ENCODE measurements at regions not wholly inside any gene's neighbourhood (a gene's known extent, or its start where the extent isn't known, plus 50 kb on each side); places are given as distances from the start of the nearest gene placed in this dataset.

GRCh38 chr7:84664626-84665025 lies 470.0 kb upstream of the SEMA3A start:
- H3K9me3 Mint-ChIP-seq, result no peaks in the 10 kb centered on the region
- H3K4me3 Mint-ChIP-seq, result no peak overlapping the region
- peaks cover 10% of the 10 kb centered on the region for H3K4me1 Mint-ChIP-seq
- no peaks in the 10 kb centered on the region for H3K36me3 Mint-ChIP-seq (ENCODE audit: low read depth)
- no peak for TF ChIP-seq CTCF (IDR thresholded peaks at IDR 0.05; ENCODE audit: unreplicated experiment in 3 of 3)
- no peaks in the 10 kb centered on the region for H3K27me3 Mint-ChIP-seq (ENCODE audit: low read depth)
- no peak overlapping the region for H3K27ac Mint-ChIP-seq

- Mint-ChIP-seq H3K4me3 (no peak overlapping the region), H3K4me1 (peaks cover 10% of the 10 kb centered on the region), H3K9me3 (no peaks in the 10 kb centered on the region), H3K27me3 (ENCODE audit: low read depth) (no peaks in the 10 kb centered on the region), H3K36me3 (ENCODE audit: low read depth) (no peaks in the 10 kb centered on the region), H3K27ac (no peak overlapping the region)
- no peak for TF ChIP-seq CTCF (IDR thresholded peaks at IDR 0.05; ENCODE audit: unreplicated experiment in 3 of 3)
These were observed 468.6 kb upstream of the SEMA3A start for GRCh38 chr7:84663224-84663623.

GRCh38 chr7:84658286-84658685 lies 463.7 kb upstream of the SEMA3A start:
- no peaks in the 10 kb centered on the region for H3K36me3 Mint-ChIP-seq (ENCODE audit: low read depth)
- no peak overlapping the region for H3K27ac Mint-ChIP-seq
- H3K9me3 Mint-ChIP-seq, result no peaks in the 10 kb centered on the region
- no peak overlapping the region for H3K4me3 Mint-ChIP-seq
- no peaks in the 10 kb centered on the region for H3K4me1 Mint-ChIP-seq
- H3K27me3 Mint-ChIP-seq (ENCODE audit: low read depth), result no peaks in the 10 kb centered on the region
- no peak for TF ChIP-seq CTCF (IDR thresholded peaks at IDR 0.05; ENCODE audit: unreplicated experiment in 3 of 3)

GRCh38 chr7:84654273-84654672 lies 459.7 kb upstream of the SEMA3A start:
- no peaks in the 10 kb centered on the region for H3K36me3 Mint-ChIP-seq (ENCODE audit: low read depth)
- H3K27me3 Mint-ChIP-seq (ENCODE audit: low read depth), result no peaks in the 10 kb centered on the region
- no peak overlapping the region for H3K4me3 Mint-ChIP-seq
- H3K9me3 Mint-ChIP-seq, result no peaks in the 10 kb centered on the region
- TF ChIP-seq CTCF (IDR thresholded peaks at IDR 0.05; ENCODE audit: unreplicated experiment in 3 of 3), result no peak
- peak overlapping the region in 1 of 3 experiments; percentile 44 for H3K27ac Mint-ChIP-seq
- H3K4me1 Mint-ChIP-seq, result peaks cover 10% of the 10 kb centered on the region

- Mint-ChIP-seq H3K36me3 (ENCODE audit: low read depth) (no peaks in the 10 kb centered on the region), H3K4me1 (peaks cover 27% of the 10 kb centered on the region), H3K9me3 (no peaks in the 10 kb centered on the region), H3K27me3 (ENCODE audit: low read depth) (no peaks in the 10 kb centered on the region), H3K27ac (no peak overlapping the region), H3K4me3 (no peak overlapping the region)
- TF ChIP-seq CTCF (IDR thresholded peaks at IDR 0.05; ENCODE audit: unreplicated experiment in 3 of 3), result no peak
These were observed 457.3 kb upstream of the SEMA3A start for GRCh38 chr7:84651876-84652275.

- H3K36me3 Mint-ChIP-seq (ENCODE audit: low read depth), result no peaks in the 10 kb centered on the region
- H3K4me3 Mint-ChIP-seq, result no peak overlapping the region
- TF ChIP-seq CTCF (IDR thresholded peaks at IDR 0.05; ENCODE audit: unreplicated experiment in 3 of 3), result no peak
- H3K27ac Mint-ChIP-seq, result peak overlapping the region; percentile 60 to 84 (median 69)
- H3K4me1 Mint-ChIP-seq, result peaks cover 27% of the 10 kb centered on the region
- no peaks in the 10 kb centered on the region for H3K27me3 Mint-ChIP-seq (ENCODE audit: low read depth)
- no peaks in the 10 kb centered on the region for H3K9me3 Mint-ChIP-seq
These were observed 453.5 kb upstream of the SEMA3A start for GRCh38 chr7:84647797-84648757.

All from nephron (organoid).